BLaER1 (cell line): ENCODE measurements at regions not wholly inside any gene's neighbourhood (a gene's known extent, or its start where the extent isn't known, plus 50 kb on each side); places are given as distances from the start of the nearest gene placed in this dataset.

Experiments
- H3K27ac ChIP-seq: shearing (Covaris generic); formaldehyde crosslinking; 2 replicates; pipeline ENCODE4 v1.8.1; 2022
- H3K27me3 ChIP-seq: shearing (Covaris generic); formaldehyde crosslinking; 2 replicates; pipeline ENCODE4 v1.8.1; 2022
- H3K36me3 ChIP-seq: shearing (Covaris generic); formaldehyde crosslinking; 2 replicates; pipeline ENCODE4 v1.8.1; 2022
- H3K4me1 ChIP-seq: shearing (Covaris generic); formaldehyde crosslinking; 2 replicates; pipeline ENCODE4 v1.8.1; 2022
- H3K4me2 ChIP-seq: shearing (Covaris generic); formaldehyde crosslinking; 2 replicates; pipeline ENCODE4 v1.8.1; 2022
- H3K4me3 ChIP-seq: shearing (Covaris generic); formaldehyde crosslinking; 2 replicates; pipeline ENCODE4 v1.8.1; 2022
- H3K9ac ChIP-seq: shearing (Covaris generic); formaldehyde crosslinking; 2 replicates; pipeline ENCODE4 v1.8.1; 2022
- H3K9me3 ChIP-seq: shearing (Covaris generic); formaldehyde crosslinking; 2 replicates; pipeline ENCODE4 v1.8.1; 2022
- H4K20me1 ChIP-seq: shearing (Covaris generic); formaldehyde crosslinking; 2 replicates; pipeline ENCODE4 v1.8.1; 2022
- Cebpa-rat ChIP-seq: shearing (Covaris generic); IDR thresholded peaks from 2 replicates; pipeline ENCODE4 v1.8.1; 2022

- no peak for TF ChIP-seq Cebpa-rat
- Histone ChIP-seq H3K36me3 (no peaks in the 10 kb centered on the region), H3K4me2 (no peak overlapping the region), H4K20me1 (no peaks in the 10 kb centered on the region), H3K9ac (no peak overlapping the region), H3K9me3 (no peaks in the 10 kb centered on the region), H3K27me3 (no peaks in the 10 kb centered on the region), H3K4me3 (no peak overlapping the region), H3K27ac (no peak overlapping the region), H3K4me1 (no peaks in the 10 kb centered on the region)
These were observed 381.1 kb downstream of the ADGRL2 start for GRCh38 chr1:82181846-82182245.

DNA sequence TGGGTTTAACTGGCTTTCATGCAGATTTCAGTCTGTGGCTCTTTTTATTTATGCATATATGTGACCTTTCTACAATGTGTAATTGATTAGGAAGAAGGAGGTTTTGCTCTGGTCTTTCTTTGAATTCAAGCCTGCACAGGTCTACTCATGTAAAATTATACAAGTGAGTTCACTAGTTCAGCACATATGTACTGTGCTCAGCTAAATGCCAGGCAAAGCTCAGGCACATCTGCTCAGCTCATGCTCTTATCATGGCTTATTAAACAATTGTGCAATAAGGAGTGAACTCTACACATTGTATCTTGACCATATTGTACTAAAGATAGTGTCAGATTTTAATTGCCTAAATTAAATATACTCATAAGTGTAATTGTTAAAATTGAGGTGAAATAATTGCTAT is 378.4 kb downstream of the ADGRL2 start:
- no peak overlapping the region for H3K4me3 ChIP-seq
- no peak for TF ChIP-seq Cebpa-rat
- no peaks in the 10 kb centered on the region for H3K4me1 ChIP-seq
- H4K20me1 ChIP-seq = no peaks in the 10 kb centered on the region
- no peak overlapping the region for H3K27ac ChIP-seq
- no peaks in the 10 kb centered on the region for H3K27me3 ChIP-seq
- no peak overlapping the region for H3K9ac ChIP-seq
- H3K9me3 ChIP-seq = no peaks in the 10 kb centered on the region
- H3K4me2 ChIP-seq = no peak overlapping the region
- H3K36me3 ChIP-seq = no peaks in the 10 kb centered on the region

GRCh38 chr1:82177192-82177591 is 376.5 kb downstream of the ADGRL2 start:
- Histone ChIP-seq H3K36me3 (no peaks in the 10 kb centered on the region), H3K4me1 (no peaks in the 10 kb centered on the region)
- no peak for TF ChIP-seq Cebpa-rat

GRCh38 chr1:82171955-82172354 is 371.2 kb downstream of the ADGRL2 start:
- no peak overlapping the region for H3K4me3 ChIP-seq
- no peaks in the 10 kb centered on the region for H3K4me1 ChIP-seq
- no peaks in the 10 kb centered on the region for H3K9me3 ChIP-seq
- no peaks in the 10 kb centered on the region for H3K27me3 ChIP-seq
- no peak overlapping the region for H3K4me2 ChIP-seq
- TF ChIP-seq Cebpa-rat = no peak
- no peaks in the 10 kb centered on the region for H3K36me3 ChIP-seq
- H3K9ac ChIP-seq = no peak overlapping the region
- H4K20me1 ChIP-seq = no peaks in the 10 kb centered on the region
- H3K27ac ChIP-seq = no peak overlapping the region

More at GRCh38 chr1:82177192-82177591, 376.5 kb downstream of the ADGRL2 start:
- no peak overlapping the region for H3K4me2 ChIP-seq
- no peak overlapping the region for H3K4me3 ChIP-seq
- no peaks in the 10 kb centered on the region for H3K27me3 ChIP-seq
- H3K9ac ChIP-seq = no peak overlapping the region
- H4K20me1 ChIP-seq = no peaks in the 10 kb centered on the region
- no peaks in the 10 kb centered on the region for H3K9me3 ChIP-seq
- no peak overlapping the region for H3K27ac ChIP-seq

DNA sequence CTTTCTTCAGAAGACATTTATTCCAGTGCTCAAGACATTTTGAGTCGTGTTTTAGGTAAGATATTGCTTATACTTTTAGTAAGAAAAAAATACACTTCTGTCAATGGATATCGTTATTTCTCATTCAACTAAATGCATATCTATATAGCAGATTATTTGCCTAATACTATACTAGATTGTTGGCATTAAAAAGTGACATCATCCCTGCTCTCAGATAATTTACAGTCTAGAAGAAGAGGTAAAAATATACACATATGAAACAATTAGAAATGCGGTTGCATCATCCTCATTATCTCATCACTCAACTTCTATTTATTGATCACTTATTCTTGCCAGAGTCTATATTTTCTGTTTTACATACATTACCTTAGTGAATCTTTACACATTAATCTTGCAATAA is 367.7 kb downstream of the ADGRL2 start:
- TF ChIP-seq Cebpa-rat = no peak

GRCh38 chr1:82165304-82165703 is 364.6 kb downstream of the ADGRL2 start:
- Histone ChIP-seq H3K9me3 (no peaks in the 10 kb centered on the region), H4K20me1 (no peaks in the 10 kb centered on the region), H3K36me3 (no peaks in the 10 kb centered on the region), H3K27me3 (no peaks in the 10 kb centered on the region), H3K4me3 (no peak overlapping the region), H3K9ac (no peak overlapping the region), H3K4me1 (no peaks in the 10 kb centered on the region), H3K27ac (no peak overlapping the region), H3K4me2 (no peak overlapping the region)
- TF ChIP-seq Cebpa-rat = no peak

More for the DNA sequence above, 367.7 kb downstream of the ADGRL2 start:
- Histone ChIP-seq H3K4me2 (no peak overlapping the region), H3K9ac (no peak overlapping the region), H3K36me3 (no peaks in the 10 kb centered on the region), H3K27me3 (no peaks in the 10 kb centered on the region), H3K27ac (no peak overlapping the region), H3K9me3 (no peaks in the 10 kb centered on the region), H3K4me1 (no peaks in the 10 kb centered on the region), H4K20me1 (no peaks in the 10 kb centered on the region), H3K4me3 (no peak overlapping the region)

DNA sequence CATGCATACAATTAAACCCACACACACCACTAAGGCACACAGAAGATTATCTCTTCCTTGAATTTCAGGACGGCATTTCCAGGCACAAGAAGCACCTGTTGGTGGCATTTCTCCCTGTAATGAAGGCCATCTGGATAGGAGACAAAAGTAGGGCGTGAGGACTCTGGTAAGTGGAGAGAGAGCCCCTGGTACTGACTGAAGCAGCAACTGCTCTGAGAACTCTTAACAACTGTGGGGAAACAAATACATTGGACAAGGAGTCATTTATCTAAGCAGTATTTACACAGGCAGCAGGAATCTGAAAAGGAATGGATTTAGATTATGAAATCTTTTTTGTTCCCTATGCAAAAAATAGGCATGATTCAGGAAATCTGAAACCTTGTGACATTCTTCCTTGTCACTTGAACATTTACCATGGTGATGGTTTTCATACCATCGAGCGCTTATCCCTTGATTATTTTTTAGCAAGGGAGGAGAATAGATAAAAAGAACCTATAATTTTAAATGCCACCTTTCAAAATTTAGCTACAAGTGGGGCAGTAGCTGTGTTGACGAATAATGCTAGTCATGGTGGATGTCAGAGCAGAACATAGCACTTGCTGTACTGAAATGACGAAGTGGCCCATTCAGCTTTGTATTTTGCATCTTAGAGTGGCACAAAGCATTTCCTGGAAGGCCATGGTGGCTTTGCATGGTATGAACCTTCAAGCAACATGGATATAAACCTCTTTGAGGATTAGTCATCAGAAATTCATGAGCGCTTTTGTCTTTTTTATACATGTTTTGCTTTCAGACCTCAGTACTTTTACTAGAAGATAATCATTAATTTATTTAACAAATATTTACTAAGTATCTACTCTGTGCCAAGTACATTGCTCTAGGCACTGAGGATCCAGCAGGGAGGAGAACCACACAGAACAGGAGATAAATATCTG is 362.0 kb downstream of the ADGRL2 start:
- Histone ChIP-seq H4K20me1 (no peaks in the 10 kb centered on the region), H3K4me1 (no peaks in the 10 kb centered on the region), H3K4me2 (no peak overlapping the region), H3K27ac (no peak overlapping the region), H3K27me3 (no peaks in the 10 kb centered on the region), H3K36me3 (no peaks in the 10 kb centered on the region), H3K9ac (no peak overlapping the region), H3K9me3 (no peaks in the 10 kb centered on the region), H3K4me3 (no peak overlapping the region)
- TF ChIP-seq Cebpa-rat = no peak

DNA sequence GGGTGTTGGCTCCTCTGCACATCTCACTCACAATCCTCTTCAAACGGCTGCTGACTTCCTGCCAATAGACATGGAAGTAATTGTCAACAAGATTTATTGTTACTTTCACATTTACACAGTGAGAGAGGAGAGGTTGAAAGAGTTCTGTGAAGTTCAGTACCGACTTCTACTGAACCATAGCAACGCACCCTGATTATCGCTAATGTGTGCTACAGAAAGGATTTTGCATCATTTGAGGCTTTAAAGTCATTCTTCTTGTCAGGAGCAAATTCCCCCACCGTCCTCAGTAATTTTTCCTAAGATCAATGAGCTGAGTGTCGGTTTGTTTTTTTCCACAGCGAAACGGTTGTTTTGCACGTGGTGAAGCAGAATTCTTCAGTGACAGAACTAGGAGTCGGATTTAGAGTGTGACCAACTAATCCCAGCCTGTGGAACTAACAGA is 361.0 kb downstream of the ADGRL2 start:
- no peaks in the 10 kb centered on the region for H4K20me1 ChIP-seq
- no peak overlapping the region for H3K4me3 ChIP-seq
- no peaks in the 10 kb centered on the region for H3K9me3 ChIP-seq
- H3K27ac ChIP-seq = no peak overlapping the region
- no peaks in the 10 kb centered on the region for H3K36me3 ChIP-seq
- no peaks in the 10 kb centered on the region for H3K4me1 ChIP-seq
- no peaks in the 10 kb centered on the region for H3K27me3 ChIP-seq
- TF ChIP-seq Cebpa-rat = no peak
- H3K4me2 ChIP-seq = no peak overlapping the region
- H3K9ac ChIP-seq = no peak overlapping the region

GRCh38 chr1:82160903-82161302 is 360.2 kb downstream of the ADGRL2 start:
- no peak overlapping the region for H3K9ac ChIP-seq
- H3K36me3 ChIP-seq = no peaks in the 10 kb centered on the region
- no peaks in the 10 kb centered on the region for H3K27me3 ChIP-seq
- no peak overlapping the region for H3K4me2 ChIP-seq
- H4K20me1 ChIP-seq = no peaks in the 10 kb centered on the region
- H3K9me3 ChIP-seq = no peaks in the 10 kb centered on the region
- TF ChIP-seq Cebpa-rat = no peak
- no peaks in the 10 kb centered on the region for H3K4me1 ChIP-seq
- no peak overlapping the region for H3K4me3 ChIP-seq
- H3K27ac ChIP-seq = no peak overlapping the region

- Histone ChIP-seq H4K20me1 (no peaks in the 10 kb centered on the region), H3K9me3 (no peaks in the 10 kb centered on the region), H3K36me3 (no peaks in the 10 kb centered on the region), H3K9ac (no peak overlapping the region), H3K4me1 (no peaks in the 10 kb centered on the region), H3K27me3 (no peaks in the 10 kb centered on the region), H3K27ac (no peak overlapping the region), H3K4me2 (no peak overlapping the region), H3K4me3 (no peak overlapping the region)
- no peak for TF ChIP-seq Cebpa-rat
These were observed 359.3 kb downstream of the ADGRL2 start for GRCh38 chr1:82160036-82160435.
